T follicular helper cell (primary cell): ENCODE measurements at regions not wholly inside any gene's neighbourhood (a gene's known extent, or its start where the extent isn't known, plus 50 kb on each side); places are given as distances from the start of the nearest gene placed in this dataset.

Source experiments
- DNase-seq: peaks from one replicate; pipeline ENCODE4 v3.0.0-alpha.2; 2020; ENCODE audit warnings: low read depth

DNA sequence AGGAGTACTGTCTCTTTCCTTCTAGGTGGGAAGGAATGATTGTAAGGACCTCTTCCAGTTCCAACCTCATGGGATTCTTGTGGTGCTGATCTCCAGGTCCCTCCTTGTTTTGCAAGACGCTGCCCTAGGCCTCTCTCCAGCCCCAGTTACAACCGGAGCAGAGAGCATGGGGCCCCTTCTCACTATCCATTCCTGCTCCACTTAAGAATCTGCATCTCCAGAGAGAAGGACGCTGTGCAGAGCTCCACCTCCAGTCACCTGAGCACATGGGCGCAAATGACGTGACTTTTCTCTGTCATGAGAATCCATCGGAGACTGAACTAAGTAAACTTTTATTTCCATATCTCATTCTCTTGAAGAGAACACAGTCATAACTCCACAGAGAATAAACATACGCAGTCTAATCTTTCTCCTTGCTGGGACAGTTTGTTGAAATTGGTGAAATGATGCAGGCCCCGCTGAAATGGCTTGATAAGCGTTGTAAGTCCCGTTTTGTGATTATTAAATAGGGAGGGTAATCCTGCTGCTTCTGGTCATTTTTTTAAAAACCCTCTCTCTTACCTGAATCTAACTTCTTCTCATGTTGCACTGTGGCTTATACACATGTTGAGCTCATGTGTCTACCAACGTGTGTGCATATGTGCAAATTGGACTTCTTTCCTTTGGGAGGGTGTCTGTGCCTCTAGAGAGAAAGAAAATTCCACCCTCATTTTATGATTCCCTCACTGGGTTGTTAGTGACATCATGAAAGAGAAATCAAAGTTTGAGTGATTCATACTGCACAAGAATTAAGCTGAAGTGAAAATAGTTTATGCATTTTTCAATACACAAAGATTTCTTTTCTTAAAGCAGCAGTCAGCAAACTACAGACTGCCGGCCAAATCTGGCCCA lies 133.2 kb upstream of the TBX20 start:
- DNase-seq, result no peak

- DNase-seq, result no peak
Measured at GRCh38 chr7:35386082-35386815, 132.3 kb upstream of the TBX20 start.

DNA sequence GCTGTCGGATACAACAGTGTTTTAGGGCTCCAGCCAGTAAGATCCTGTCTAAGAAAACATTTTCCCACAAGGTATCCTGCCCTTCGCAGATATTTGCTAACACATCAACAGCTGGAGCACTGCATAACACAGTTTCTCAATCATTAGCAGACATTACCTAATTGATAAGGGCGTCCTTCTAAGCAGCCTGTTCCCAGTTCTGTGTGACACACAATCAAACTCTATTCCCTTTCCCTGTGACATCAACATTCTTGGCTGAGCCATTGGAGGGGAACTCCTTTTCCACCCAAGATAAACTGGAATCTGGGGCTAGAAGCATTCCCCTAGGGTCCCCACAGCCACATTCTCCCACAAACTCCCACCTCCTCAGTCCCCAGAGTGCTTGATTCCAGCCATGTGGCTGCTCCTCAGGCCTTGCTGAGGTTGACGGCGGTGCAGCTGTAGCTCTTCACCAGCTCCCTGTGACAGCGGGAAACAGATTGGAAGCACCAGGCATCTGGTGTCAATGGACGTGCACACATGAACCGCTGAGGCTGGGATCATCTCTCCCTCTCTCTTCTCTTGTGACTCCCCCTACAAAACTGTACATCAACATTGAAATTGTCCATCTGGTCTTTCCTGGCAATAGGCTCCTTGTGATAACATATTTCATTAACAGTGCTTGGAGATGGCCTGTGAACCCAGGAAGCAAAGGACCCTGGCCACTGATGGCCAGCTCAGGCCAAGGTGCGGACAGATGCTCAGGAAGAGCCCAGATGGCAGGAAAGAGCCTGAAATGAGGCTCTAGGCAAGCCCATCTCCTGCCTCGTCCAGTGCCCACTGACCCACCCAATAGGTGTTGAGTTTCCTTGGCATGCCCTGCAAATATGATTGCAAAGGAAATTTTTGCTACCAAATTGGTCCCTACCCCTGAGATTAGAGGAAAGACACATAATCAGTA lies 131.1 kb upstream of the TBX20 start:
- DNase-seq, result no peak

DNA sequence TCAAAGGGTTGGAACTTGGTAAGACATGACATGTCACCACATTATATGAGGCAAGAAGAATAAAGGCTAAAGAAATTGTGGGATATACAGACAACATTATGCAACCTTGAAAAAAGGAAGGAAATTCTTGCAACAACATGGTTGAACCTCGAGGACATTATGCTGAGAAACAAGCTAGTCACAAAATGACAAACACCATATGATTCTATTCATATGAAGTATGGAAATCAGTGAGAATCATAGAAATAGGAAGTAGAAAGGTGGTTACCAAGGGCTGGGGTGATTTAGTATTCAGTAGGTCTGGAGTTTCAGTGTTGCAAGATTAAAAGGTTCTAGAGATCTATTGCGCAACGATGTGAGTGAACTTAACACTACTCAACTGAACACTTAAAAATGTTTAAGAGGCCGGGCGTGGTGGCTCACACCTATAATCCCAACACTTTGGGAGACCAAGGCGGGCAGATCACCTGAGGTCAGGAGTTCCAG lies 126.9 kb upstream of the TBX20 start:
- DNase-seq, result no peak

DNA sequence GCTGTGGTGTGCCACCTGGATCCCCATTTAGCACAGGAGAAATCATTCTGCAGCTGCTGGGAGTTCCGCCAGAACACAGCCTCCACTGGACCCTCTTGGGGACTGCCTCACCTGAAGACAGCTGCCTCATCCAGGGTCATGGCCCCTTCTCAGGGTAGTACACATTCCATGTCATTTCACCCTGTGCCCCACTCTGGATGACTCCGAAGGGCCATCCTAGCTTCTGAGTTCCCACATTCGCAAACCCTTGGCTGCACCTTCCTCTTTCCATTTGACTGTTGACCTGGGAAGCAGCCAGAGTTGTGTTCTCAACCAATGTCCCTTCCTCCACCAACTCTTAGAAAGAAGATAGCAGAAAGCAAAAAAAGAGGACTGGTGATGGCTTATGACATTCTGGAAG lies 125.6 kb upstream of the TBX20 start:
- no peak for DNase-seq

- no peak for DNase-seq
Measured at GRCh38 chr7:35375516-35375915, 121.6 kb upstream of the TBX20 start.

DNA sequence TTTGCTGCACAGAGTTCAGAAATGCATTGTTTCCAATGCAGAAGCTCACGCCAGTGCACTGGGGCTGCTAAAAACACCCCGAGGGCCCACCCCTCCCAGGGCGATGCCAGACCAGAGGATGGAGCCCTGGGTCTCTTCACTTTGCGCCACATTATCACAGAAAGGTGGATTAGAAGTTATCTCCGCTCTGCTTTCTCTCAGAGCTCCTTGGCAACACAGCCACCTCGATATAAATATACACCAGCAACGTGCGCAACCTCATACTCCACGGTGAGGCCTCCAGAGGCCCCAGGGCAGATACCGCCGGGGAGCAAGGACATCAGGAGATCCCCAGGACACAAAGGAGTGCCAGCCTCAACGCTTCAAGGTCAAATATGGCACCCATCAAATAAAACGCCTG lies 121.0 kb upstream of the TBX20 start:
- DNase-seq, result no peak

DNA sequence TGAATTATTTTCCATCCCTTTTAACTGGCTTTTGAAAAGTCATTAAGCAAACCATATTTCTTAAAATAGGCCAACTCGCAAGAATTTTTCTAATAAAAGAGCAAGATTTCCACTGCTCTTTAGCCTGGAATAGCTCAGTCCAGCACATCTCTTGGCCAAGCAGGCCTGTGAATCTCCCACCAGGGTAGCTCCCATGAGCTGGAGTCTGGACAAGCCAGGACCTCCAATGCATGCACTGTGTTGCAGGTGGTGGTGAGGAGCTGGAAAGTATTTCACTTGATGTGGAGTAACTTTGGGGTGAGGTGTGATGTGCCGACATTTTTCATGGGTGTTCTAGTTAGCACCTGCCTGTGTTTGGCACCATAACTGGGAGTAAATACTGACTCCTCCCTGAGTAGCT lies 117.3 kb upstream of the TBX20 start:
- no peak for DNase-seq

- DNase-seq, result no peak
Measured at GRCh38 chr7:35370687-35371086, 116.8 kb upstream of the TBX20 start.

GRCh38 chr7:35366167-35367155 lies 112.6 kb upstream of the TBX20 start:
- DNase-seq, result no peak

- DNase-seq, result no peak
Measured at GRCh38 chr7:35365523-35365922, 111.6 kb upstream of the TBX20 start.

DNA sequence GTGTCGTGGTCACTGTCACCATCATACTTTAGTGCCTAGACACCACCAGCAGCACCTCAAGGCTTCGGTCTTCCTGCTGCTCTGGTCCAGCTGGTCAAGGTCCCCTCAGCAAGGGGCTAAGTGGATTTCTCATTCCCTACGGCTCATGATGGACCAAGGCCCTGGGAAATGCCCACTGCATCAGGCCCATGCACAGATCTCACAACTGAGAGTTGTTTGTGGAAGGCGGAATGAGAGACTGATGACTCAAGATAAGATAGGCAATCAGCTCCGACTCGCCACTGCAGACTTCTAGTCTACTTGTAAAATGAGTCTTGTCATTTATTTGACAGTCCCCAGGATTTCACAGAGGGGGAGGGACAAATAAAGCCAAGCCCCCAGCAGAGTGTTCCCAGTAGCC lies 108.4 kb upstream of the TBX20 start:
- no peak for DNase-seq

DNA sequence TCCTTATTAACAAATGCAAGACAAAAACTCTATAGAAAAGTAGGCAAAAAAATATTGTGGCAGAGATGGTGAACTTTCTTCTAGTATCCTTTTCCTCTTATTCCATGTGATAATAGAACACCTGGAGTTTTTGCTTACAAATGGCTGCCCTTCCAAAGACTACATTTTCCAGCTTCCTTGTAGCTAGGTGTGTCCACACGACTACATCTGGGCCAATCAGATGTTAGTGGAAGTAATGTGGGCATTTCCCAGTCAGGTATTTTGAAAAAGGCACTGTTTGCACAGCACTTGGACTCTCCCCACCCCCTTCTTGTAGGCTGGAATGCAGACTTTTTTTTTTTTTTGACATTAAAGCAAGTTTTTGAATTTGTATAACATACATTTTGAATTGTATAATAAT lies 105.5 kb upstream of the TBX20 start:
- DNase-seq, result no peak

DNA sequence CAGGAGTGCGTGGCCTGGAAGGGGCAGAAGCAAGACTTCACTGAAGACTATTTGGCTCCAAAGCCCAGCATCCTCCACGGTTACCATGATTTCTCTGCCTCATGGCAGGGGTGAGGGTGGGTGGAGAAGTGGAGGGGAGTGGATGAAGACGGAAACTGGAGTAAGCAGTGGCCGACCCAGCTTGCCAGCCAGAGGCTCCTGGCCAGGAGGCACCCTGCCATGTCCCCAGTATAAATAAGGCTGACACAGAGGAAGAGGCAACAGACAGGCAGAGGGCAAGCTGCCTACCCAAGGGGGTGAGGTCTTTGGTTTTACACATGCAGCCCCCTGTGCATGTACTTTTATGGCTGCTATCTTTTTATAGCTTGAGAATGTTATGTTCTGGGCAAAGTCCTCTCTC lies 102.6 kb upstream of the TBX20 start:
- DNase-seq, result no peak

DNA sequence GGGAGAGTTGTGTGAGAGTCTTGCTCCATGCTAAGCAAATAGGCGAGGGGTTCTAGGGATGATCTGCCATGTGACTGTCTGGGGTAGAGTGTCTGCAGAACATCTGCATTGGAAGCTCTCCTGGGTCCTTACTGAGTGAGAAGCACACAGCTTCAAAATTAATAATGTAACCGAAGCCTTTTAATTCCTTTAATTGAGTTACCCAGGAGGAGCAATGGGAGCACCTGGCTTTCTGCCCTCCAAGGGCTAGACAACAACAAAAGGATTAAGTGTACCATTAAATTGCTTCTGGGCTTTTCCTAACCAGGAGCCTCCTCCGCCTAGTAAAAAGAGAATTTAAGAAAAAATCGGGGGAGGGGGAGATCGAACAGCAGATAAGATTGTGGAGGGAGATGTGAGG lies 102.0 kb upstream of the TBX20 start:
- DNase-seq, result no peak

GRCh38 chr7:35355199-35355598 lies 101.3 kb upstream of the TBX20 start:
- no peak for DNase-seq

- no peak for DNase-seq
Measured at GRCh38 chr7:35353481-35353880, 99.6 kb upstream of the TBX20 start.

- no peak for DNase-seq
Measured at GRCh38 chr7:35351466-35351865, 97.6 kb upstream of the TBX20 start.

GRCh38 chr7:35348611-35349400 lies 94.9 kb upstream of the TBX20 start:
- DNase-seq, result no peak

GRCh38 chr7:35342786-35343185 lies 88.9 kb upstream of the TBX20 start:
- DNase-seq, result no peak
